ENCODE measurements at regions not wholly inside any gene's neighbourhood (a gene's known extent, or its start where the extent isn't known, plus 50 kb on each side); places are given as distances from the start of the nearest gene placed in this dataset.
"Not testable (repeated sequence)": the region's sequence is repeated elsewhere in the genome, so short reads cannot be mapped to it uniquely, and the experiment has no call there.

GRCh38 chr4:13903901-13904300, 276.4 kb upstream of the BOD1L1 start:
- DNase-seq: no peak

- no peak for DNase-seq
Observed at GRCh38 chr4:13905543-13905942, 278.0 kb upstream of the BOD1L1 start.

GRCh38 chr4:13906727-13907126, 279.2 kb upstream of the BOD1L1 start:
- DNase-seq: no peak

- no peak for DNase-seq
Observed at GRCh38 chr4:13907255-13907751, 279.8 kb upstream of the BOD1L1 start.

- no peak for DNase-seq
Observed at GRCh38 chr4:13908455-13908854, 280.9 kb upstream of the BOD1L1 start.

- no peak for DNase-seq
Observed at GRCh38 chr4:13910556-13910955, 283.0 kb upstream of the BOD1L1 start.

GRCh38 chr4:13911256-13911655, 283.7 kb upstream of the BOD1L1 start:
- no peak for DNase-seq

- no peak for DNase-seq
Observed at GRCh38 chr4:13912436-13912925, 285.0 kb upstream of the BOD1L1 start.

GRCh38 chr4:13912966-13913365, 285.4 kb upstream of the BOD1L1 start:
- DNase-seq: no peak

GRCh38 chr4:13917015-13917414, 289.5 kb upstream of the BOD1L1 start:
- DNase-seq: no peak

- no peak for DNase-seq
Observed at GRCh38 chr4:13918110-13918509, 290.6 kb upstream of the BOD1L1 start.

- DNase-seq: no peak
Observed at GRCh38 chr4:13918991-13919441, 291.5 kb upstream of the BOD1L1 start.

- no peak for DNase-seq
Observed at GRCh38 chr4:13920111-13920875, 292.8 kb upstream of the BOD1L1 start.

GRCh38 chr4:13920901-13921300, 293.4 kb upstream of the BOD1L1 start:
- DNase-seq: no peak

- DNase-seq: no peak
Observed at GRCh38 chr4:13921805-13922204, 294.3 kb upstream of the BOD1L1 start.

GRCh38 chr4:13922459-13922858, 294.9 kb upstream of the BOD1L1 start:
- DNase-seq: no peak

GRCh38 chr4:13922873-13923645, 295.5 kb upstream of the BOD1L1 start:
- no peak for DNase-seq

GRCh38 chr4:13924900-13925299, 297.4 kb upstream of the BOD1L1 start:
- DNase-seq: not testable (repeated sequence)

GRCh38 chr4:13928214-13928613, 300.7 kb upstream of the BOD1L1 start:
- no peak for DNase-seq

- DNase-seq: no peak
Observed at GRCh38 chr4:13930155-13930554, 302.6 kb upstream of the BOD1L1 start.

- DNase-seq: no peak
Observed at GRCh38 chr4:13933191-13933590, 305.7 kb upstream of the BOD1L1 start.

- DNase-seq: no peak
Observed at GRCh38 chr4:13938299-13938698, 310.8 kb upstream of the BOD1L1 start.

GRCh38 chr4:13940921-13941320, 313.4 kb upstream of the BOD1L1 start:
- no peak for DNase-seq

- DNase-seq: no peak
Observed at GRCh38 chr4:13942977-13943376, 315.5 kb upstream of the BOD1L1 start.
